ENCODE measurements at regions not wholly inside any gene's neighbourhood (a gene's known extent, or its start where the extent isn't known, plus 50 kb on each side); places are given as distances from the start of the nearest gene placed in this dataset.
"Not testable (repeated sequence)": the region's sequence is repeated elsewhere in the genome, so short reads cannot be mapped to it uniquely, and the experiment has no call there.

- no peak for DNase-seq (ENCODE audit: low spot score)
These were observed 213.5 kb upstream of the NRIP1 start for GRCh38 chr21:15278279-15278678.

DNA sequence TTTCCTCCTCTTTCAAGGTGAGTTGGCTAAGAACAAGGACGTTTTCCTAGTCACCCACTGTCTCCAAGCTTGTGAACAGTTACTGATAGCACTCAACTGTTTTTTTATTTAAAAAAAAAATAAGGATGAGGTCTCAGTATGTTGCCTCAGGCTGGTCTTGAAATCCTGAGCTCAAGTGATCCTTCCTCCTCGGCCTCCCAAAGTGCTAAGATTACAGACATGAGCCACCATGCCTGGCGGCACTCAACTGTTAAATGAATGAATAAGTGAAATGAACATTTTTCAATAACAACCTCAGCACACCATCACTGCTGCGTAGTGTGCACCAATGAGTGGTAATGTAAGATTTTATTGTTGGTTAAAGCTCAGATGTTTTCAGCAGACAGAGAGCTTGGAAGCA, 214.1 kb upstream of the NRIP1 start:
- DNase-seq (ENCODE audit: low spot score): no peak

GRCh38 chr21:15279482-15279881, 214.7 kb upstream of the NRIP1 start:
- no peak for DNase-seq (ENCODE audit: low spot score)

GRCh38 chr21:15281714-15282113, 216.9 kb upstream of the NRIP1 start:
- DNase-seq (ENCODE audit: low spot score): no peak

DNA sequence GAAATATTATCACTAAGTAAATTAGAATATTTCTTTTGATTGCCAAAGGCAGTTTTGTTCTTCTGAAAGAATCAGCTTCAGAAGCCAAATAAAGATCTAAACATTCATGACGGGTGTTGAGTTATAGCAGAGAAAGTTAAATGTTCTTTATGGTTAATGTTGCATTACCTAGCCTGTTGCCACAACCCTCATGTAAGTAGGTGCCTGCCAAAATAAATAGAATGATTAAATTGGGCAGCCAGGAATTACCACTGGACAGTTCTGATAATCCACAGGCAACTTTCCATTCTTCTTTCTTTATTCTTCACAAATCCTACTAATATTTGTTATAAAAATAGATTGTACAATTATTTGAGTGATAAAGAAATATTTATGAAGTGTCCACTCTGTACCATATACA, 217.9 kb upstream of the NRIP1 start:
- DNase-seq (ENCODE audit: low spot score): no peak

GRCh38 chr21:15283138-15283537, 218.3 kb upstream of the NRIP1 start:
- DNase-seq (ENCODE audit: low spot score): no peak

DNA sequence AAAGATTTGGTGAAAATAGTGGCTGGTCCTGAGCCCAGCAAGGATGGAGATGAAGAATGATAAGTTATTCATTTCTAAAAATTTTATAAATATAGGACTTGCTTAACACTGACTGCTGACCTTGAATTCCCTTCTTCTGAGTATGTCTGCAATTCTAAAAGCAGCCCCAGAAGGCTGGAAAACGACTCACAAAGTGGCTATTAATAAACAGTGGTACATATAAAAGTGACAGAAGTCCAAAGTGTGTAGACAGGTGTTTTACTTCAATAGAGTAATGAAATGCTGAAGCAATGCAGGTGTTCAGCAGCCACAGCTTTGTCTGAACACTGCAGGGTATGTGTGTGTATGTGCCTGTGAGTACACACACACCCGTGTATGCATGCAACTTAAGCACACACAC, 219.0 kb upstream of the NRIP1 start:
- no peak for DNase-seq (ENCODE audit: low spot score)

- no peak for DNase-seq (ENCODE audit: low spot score)
These were observed 220.8 kb upstream of the NRIP1 start for GRCh38 chr21:15285556-15285955.

GRCh38 chr21:15289246-15289645, 224.4 kb upstream of the NRIP1 start:
- no peak for DNase-seq (ENCODE audit: low spot score)

GRCh38 chr21:15289896-15290841, 225.4 kb upstream of the NRIP1 start:
- peak; percentile 5 for DNase-seq (ENCODE audit: low spot score)

GRCh38 chr21:15291621-15292266, 226.9 kb upstream of the NRIP1 start:
- DNase-seq (ENCODE audit: low spot score): no peak

DNA sequence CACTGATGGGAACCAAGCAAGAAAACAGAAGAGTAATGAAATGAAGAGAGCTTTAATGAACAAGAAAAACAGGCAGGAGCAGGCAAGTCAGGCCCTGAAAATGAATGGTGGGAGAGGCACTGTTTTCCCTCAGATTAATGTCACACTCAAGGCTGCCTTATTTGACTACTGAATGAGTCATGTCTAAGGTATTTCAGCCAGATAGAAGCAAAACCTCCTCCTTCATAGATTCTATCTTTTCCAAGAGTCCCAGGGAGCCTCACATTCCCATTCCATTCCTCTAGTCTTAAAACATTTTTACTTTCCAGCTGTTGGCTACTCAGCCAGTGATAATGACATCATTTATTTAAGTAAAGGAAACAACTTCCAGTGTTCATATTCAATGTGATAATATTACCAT, 228.4 kb upstream of the NRIP1 start:
- DNase-seq (ENCODE audit: low spot score): no peak

GRCh38 chr21:15295875-15296274, 231.1 kb upstream of the NRIP1 start:
- DNase-seq (ENCODE audit: low spot score): no peak

DNA sequence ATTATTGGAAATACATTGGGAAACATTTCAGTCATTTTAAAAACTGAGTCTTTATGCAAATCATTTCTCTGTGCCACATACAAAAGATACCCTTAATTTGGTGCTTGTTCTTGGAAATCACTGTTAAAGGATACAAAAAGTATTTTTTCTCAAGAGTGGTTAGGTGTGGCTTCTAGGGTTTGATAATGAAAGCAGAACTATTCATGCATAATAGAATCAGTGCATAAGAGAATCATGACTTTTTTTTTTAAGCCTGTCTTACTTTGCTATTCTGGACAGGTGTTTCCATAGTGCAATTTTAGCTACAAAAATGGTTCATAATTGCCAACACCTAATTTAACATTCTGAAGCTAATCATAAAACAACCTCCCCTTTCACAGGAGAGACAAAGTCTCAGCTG, 233.0 kb upstream of the NRIP1 start:
- no peak for DNase-seq (ENCODE audit: low spot score)

GRCh38 chr21:15298306-15298705, 233.5 kb upstream of the NRIP1 start:
- no peak for DNase-seq (ENCODE audit: low spot score)

DNA sequence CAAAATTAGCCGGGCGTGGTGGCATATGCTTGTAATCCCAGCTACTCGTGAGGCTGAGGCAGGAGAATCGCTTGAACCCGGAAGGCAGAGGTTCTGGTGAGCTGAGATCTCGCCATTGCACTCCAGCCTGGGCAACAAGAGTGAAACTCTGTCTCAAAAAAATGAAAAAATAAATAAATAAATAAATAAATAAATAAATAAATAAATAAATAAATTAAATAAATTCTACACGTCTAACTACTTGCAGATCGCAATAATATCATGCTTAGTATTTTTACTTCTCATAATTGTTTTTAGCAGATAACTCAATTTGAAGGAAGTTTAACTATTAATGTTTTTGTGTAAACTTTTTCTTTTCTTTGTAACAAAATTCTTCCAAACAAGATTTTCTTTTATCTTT, 234.0 kb upstream of the NRIP1 start:
- DNase-seq (ENCODE audit: low spot score): not testable (repeated sequence)

DNA sequence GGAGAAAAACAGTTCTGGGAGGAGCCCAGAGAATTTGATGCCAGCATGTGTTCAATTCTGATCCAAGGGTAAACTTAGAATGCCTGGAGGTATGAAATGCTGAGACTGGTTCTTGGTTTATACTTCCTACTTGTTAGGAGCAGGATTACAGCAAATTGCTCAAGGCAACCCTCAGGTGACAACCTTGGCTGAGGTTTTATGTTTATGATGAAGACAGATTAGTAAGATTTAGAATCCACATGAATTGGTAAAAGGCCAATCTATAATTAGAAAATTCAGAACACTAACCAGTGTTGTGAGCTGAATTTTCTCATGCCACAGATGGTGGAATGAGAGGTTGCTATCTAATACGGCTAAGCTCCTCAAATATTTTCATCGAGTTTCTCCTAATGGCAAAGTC, 235.3 kb upstream of the NRIP1 start:
- no peak for DNase-seq (ENCODE audit: low spot score)

DNA sequence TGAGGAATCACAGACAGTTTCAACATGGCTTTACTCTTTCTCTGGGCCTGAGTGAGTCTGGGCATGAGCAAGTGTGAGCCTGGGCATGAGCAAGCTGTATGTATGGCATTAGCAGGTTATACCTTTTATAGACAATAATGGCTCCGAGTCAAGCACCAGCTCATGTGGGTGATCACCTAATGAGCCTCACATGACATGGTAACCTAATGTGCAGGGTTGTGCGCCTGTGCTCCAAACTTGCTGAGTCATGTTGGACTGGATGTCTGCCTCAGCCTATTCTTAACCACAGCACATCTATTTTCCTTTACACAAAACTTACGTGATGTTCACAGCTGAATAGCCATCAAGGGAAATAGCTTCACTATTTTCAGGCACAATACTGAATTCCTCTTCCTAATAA, 236.2 kb upstream of the NRIP1 start:
- no peak for DNase-seq (ENCODE audit: low spot score)

DNA sequence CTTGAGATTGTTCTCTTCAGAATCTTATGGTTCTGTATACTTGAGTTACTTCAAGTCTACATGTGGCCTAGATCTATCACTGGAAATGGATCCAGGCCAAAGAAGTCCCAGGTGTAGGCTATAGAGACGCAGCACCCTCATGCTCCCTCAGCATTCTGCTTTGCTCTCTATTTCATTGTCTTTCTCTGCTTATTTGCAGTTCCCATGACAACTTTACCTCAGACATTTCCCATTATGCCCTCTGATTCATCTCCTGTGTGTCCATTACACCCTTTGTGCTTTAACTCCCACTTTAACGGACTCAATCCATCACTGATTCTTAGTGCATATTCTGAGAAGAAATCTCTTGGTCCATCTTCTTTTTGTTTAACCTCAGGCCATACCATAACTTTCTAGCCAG, 236.9 kb upstream of the NRIP1 start:
- no peak for DNase-seq (ENCODE audit: low spot score)

GRCh38 chr21:15306271-15306670, 241.5 kb upstream of the NRIP1 start:
- no peak for DNase-seq (ENCODE audit: low spot score)

GRCh38 chr21:15308333-15308732, 243.5 kb upstream of the NRIP1 start:
- no peak for DNase-seq (ENCODE audit: low spot score)

DNA sequence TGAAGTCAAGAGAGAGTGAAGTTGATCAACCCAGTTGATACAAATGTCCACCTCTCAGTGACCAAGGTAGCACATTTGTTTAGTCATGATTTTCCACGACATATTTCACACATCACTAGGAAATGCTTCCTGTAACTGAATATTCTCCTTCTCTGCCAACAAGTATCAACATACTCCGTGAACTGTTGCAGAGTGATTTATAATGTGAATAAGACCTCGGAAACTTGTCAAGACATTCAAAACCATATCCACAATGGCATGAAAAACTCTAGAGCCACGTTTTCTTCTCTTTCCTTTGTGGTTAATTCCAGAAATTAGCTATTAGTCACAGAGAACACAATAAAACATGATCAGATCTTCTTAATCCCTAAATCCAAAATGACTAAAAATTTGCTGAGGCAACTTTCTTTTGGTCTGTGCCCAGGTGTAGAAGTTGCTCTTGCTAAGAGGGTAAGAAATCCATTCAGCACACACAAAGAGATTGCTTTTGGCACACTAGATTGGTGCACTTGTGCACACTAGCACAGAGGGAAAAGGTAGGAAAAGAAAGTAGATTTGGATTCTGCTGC, 244.3 kb upstream of the NRIP1 start:
- no peak for DNase-seq (ENCODE audit: low spot score)

DNA sequence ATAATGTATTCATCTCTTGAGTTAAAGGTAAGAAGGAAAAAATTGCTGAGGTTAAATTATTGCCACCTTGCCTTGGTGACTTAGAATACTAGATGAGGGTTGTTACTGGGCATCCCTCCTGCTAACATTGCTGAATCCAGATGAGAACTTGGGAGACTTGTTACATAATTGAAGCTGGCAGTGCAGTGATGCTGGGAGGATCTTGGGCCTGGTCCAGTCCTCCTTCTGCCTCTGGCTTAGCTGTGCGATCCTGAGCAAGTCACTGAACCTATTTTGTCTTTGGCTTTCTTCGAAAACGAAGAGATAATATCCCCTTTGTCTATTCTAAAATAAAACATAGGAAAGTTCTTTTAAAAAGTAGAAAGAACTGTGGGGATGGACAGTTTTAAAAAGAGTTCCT, 244.9 kb upstream of the NRIP1 start:
- peak; percentile 18 for DNase-seq (ENCODE audit: low spot score)

Measured in pons (tissue), 1 donor.